Duodenal mucosa (tissue), 2 donors: ENCODE measurements at regions not wholly inside any gene's neighbourhood (a gene's known extent, or its start where the extent isn't known, plus 50 kb on each side); places are given as distances from the start of the nearest gene placed in this dataset.

Experiments used
- H3K27ac ChIP-seq: one replicate; pipeline ENCODE4 v1.7.0; 2013; ENCODE audit warnings: low read depth, low read length
- H3K27me3 ChIP-seq, 2 donors: one replicate each; pipeline ENCODE4 v1.7.0; 2013; ENCODE audit warnings: low read length in 2 of 2, control low read depth in 1 of 2; ENCODE audit not compliant: insufficient read depth in 2 of 2, control insufficient read depth in 1 of 2
- H3K36me3 ChIP-seq, 2 donors: one replicate each; pipeline ENCODE4 v1.7.0; 2013; ENCODE audit warnings: low read length in 2 of 2, control low read depth in 1 of 2; ENCODE audit not compliant: insufficient read depth in 2 of 2, control insufficient read depth in 1 of 2
- H3K4me1 ChIP-seq, 2 donors: one replicate each; pipeline ENCODE4 v1.7.0; 2013; ENCODE audit warnings: low read length in 2 of 2, control low read depth in 1 of 2; ENCODE audit not compliant: insufficient read depth in 2 of 2, control insufficient read depth in 1 of 2
- H3K4me3 ChIP-seq, 2 donors: one replicate each; pipeline ENCODE4 v1.7.0; 2013; ENCODE audit warnings: low read length in 2 of 2, low read depth in 1 of 2
- H3K9ac ChIP-seq, 2 donors: one replicate each; pipeline ENCODE4 v1.7.0; 2013; ENCODE audit warnings: low read length in 2 of 2, low read depth in 1 of 2
- H3K9me3 ChIP-seq, 2 donors: one replicate each; pipeline ENCODE4 v1.7.0; 2013; ENCODE audit warnings: low read length in 2 of 2, control low read depth in 1 of 2; ENCODE audit not compliant: control insufficient read depth in 1 of 2

GRCh38 chr12:65517656-65518210 is 239.2 kb downstream of the MSRB3 start:
- H3K9me3 ChIP-seq = no peaks in the 10 kb centered on the region
- no peaks in the 10 kb centered on the region for H3K4me1 ChIP-seq
- H3K27me3 ChIP-seq = no peaks in the 10 kb centered on the region
- H3K4me3 ChIP-seq = no peak overlapping the region
- no peak overlapping the region for H3K27ac ChIP-seq
- no peak overlapping the region for H3K9ac ChIP-seq
- H3K36me3 ChIP-seq = no peaks in the 10 kb centered on the region

GRCh38 chr12:65518771-65519170 is 240.3 kb downstream of the MSRB3 start:
- no peak overlapping the region for H3K27ac ChIP-seq
- H3K4me3 ChIP-seq = no peak overlapping the region
- no peaks in the 10 kb centered on the region for H3K36me3 ChIP-seq
- H3K27me3 ChIP-seq = no peaks in the 10 kb centered on the region
- H3K4me1 ChIP-seq = no peaks in the 10 kb centered on the region
- H3K9me3 ChIP-seq = no peaks in the 10 kb centered on the region
- no peak overlapping the region for H3K9ac ChIP-seq

- H3K27ac ChIP-seq = no peak overlapping the region
- no peaks in the 10 kb centered on the region for H3K9me3 ChIP-seq
- H3K36me3 ChIP-seq = no peaks in the 10 kb centered on the region
- H3K27me3 ChIP-seq = no peaks in the 10 kb centered on the region
- no peak overlapping the region for H3K9ac ChIP-seq
- no peak overlapping the region for H3K4me3 ChIP-seq
- no peaks in the 10 kb centered on the region for H3K4me1 ChIP-seq
Measured at GRCh38 chr12:65520658-65521057, 242.2 kb downstream of the MSRB3 start.

GRCh38 chr12:65522956-65523860 is 244.7 kb downstream of the MSRB3 start:
- no peaks in the 10 kb centered on the region for H3K36me3 ChIP-seq
- H3K27ac ChIP-seq = no peak overlapping the region
- no peaks in the 10 kb centered on the region for H3K27me3 ChIP-seq
- no peak overlapping the region for H3K4me3 ChIP-seq
- H3K4me1 ChIP-seq = no peaks in the 10 kb centered on the region
- H3K9me3 ChIP-seq = no peaks in the 10 kb centered on the region
- no peak overlapping the region for H3K9ac ChIP-seq

- no peaks in the 10 kb centered on the region for H3K36me3 ChIP-seq
- H3K9me3 ChIP-seq = no peaks in the 10 kb centered on the region
- no peaks in the 10 kb centered on the region for H3K27me3 ChIP-seq
- H3K27ac ChIP-seq = no peak overlapping the region
- no peak overlapping the region for H3K4me3 ChIP-seq
- no peaks in the 10 kb centered on the region for H3K4me1 ChIP-seq
- H3K9ac ChIP-seq = no peak overlapping the region
Measured at GRCh38 chr12:65524666-65525065, 246.2 kb downstream of the MSRB3 start.

GRCh38 chr12:65525491-65526141 is 247.1 kb downstream of the MSRB3 start:
- Histone ChIP-seq H3K36me3 (no peaks in the 10 kb centered on the region), H3K27ac (no peak overlapping the region), H3K4me1 (no peaks in the 10 kb centered on the region), H3K27me3 (no peaks in the 10 kb centered on the region), H3K9ac (no peak overlapping the region), H3K4me3 (no peak overlapping the region), H3K9me3 (no peaks in the 10 kb centered on the region)

- no peaks in the 10 kb centered on the region for H3K9me3 ChIP-seq
- no peak overlapping the region for H3K4me3 ChIP-seq
Measured at GRCh38 chr12:65526311-65526710, 247.8 kb downstream of the MSRB3 start.

GRCh38 chr12:65528127-65528526 is 249.6 kb downstream of the MSRB3 start:
- Histone ChIP-seq H3K9ac (no peak overlapping the region), H3K9me3 (no peaks in the 10 kb centered on the region), H3K27me3 (no peaks in the 10 kb centered on the region), H3K27ac (no peak overlapping the region), H3K4me3 (no peak overlapping the region), H3K4me1 (peaks cover 5 to 7% of the 10 kb centered on the region in 2 donors), H3K36me3 (no peaks in the 10 kb centered on the region)

More at GRCh38 chr12:65526311-65526710, 247.8 kb downstream of the MSRB3 start:
- no peak overlapping the region for H3K9ac ChIP-seq
- no peaks in the 10 kb centered on the region for H3K36me3 ChIP-seq
- H3K27ac ChIP-seq = no peak overlapping the region
- H3K4me1 ChIP-seq = no peaks in the 10 kb centered on the region
- H3K27me3 ChIP-seq = no peaks in the 10 kb centered on the region

GRCh38 chr12:65529106-65529505 is 250.6 kb downstream of the MSRB3 start:
- no peak overlapping the region for H3K9ac ChIP-seq
- peaks cover 6 to 17% of the 10 kb centered on the region in 2 donors for H3K4me1 ChIP-seq
- H3K27ac ChIP-seq = no peak overlapping the region
- H3K36me3 ChIP-seq = no peaks in the 10 kb centered on the region
- H3K27me3 ChIP-seq = no peaks in the 10 kb centered on the region
- H3K9me3 ChIP-seq = no peaks in the 10 kb centered on the region
- H3K4me3 ChIP-seq = no peak overlapping the region

GRCh38 chr12:65529771-65530435 is 251.4 kb downstream of the MSRB3 start:
- Histone ChIP-seq H3K36me3 (no peaks in the 10 kb centered on the region), H3K9ac (no peak overlapping the region), H3K4me3 (no peak overlapping the region), H3K9me3 (no peaks in the 10 kb centered on the region), H3K27me3 (no peaks in the 10 kb centered on the region), H3K27ac (no peak overlapping the region), H3K4me1 (peaks cover 6 to 18% of the 10 kb centered on the region in 2 donors)
